ENCODE measurements at regions not wholly inside any gene's neighbourhood (a gene's known extent, or its start where the extent isn't known, plus 50 kb on each side); places are given as distances from the start of the nearest gene placed in this dataset.
"Not testable (repeated sequence)": the region's sequence is repeated elsewhere in the genome, so short reads cannot be mapped to it uniquely, and the experiment has no call there.

- DNase-seq: no peak
Measured at GRCh38 chr11:34793666-34794065, 122.5 kb downstream of the APIP start.

- DNase-seq: no peak
Measured at GRCh38 chr11:34792814-34793258, 123.3 kb downstream of the APIP start.

GRCh38 chr11:34791780-34792542 lies 124.2 kb downstream of the APIP start:
- DNase-seq: no peak

GRCh38 chr11:34790620-34791019 lies 125.6 kb downstream of the APIP start:
- DNase-seq: no peak

- DNase-seq: no peak
Measured at GRCh38 chr11:34789196-34789834, 126.9 kb downstream of the APIP start.

- DNase-seq: no peak
Measured at GRCh38 chr11:34788642-34789041, 127.5 kb downstream of the APIP start.

GRCh38 chr11:34787895-34788294 lies 128.3 kb downstream of the APIP start:
- no peak for DNase-seq

- DNase-seq: no peak
Measured at GRCh38 chr11:34787348-34787747, 128.8 kb downstream of the APIP start.

GRCh38 chr11:34784318-34784841 lies 131.8 kb downstream of the APIP start:
- no peak for DNase-seq

GRCh38 chr11:34783816-34784317 lies 132.3 kb downstream of the APIP start:
- no peak for DNase-seq

- not testable (repeated sequence) for DNase-seq
Measured at GRCh38 chr11:34781826-34782225, 134.4 kb downstream of the APIP start.

- DNase-seq: no peak
Measured at GRCh38 chr11:34775417-34775888, 140.7 kb downstream of the APIP start.

GRCh38 chr11:34774604-34775003 lies 141.6 kb downstream of the APIP start:
- no peak for DNase-seq

GRCh38 chr11:34773826-34774225 lies 142.4 kb downstream of the APIP start:
- DNase-seq: no peak

GRCh38 chr11:34773211-34773610 lies 143.0 kb downstream of the APIP start:
- DNase-seq: no peak

GRCh38 chr11:34770111-34770510 lies 146.1 kb downstream of the APIP start:
- no peak for DNase-seq

- DNase-seq: no peak
Measured at GRCh38 chr11:34769224-34769623, 147.0 kb downstream of the APIP start.

GRCh38 chr11:34762625-34763024 lies 141.7 kb downstream of the EHF start:
- DNase-seq: not testable (repeated sequence)

- no peak for DNase-seq
Measured at GRCh38 chr11:34758262-34758661, 137.4 kb downstream of the EHF start.

- DNase-seq: no peak
Measured at GRCh38 chr11:34757026-34757451, 136.1 kb downstream of the EHF start.

- DNase-seq: no peak
Measured at GRCh38 chr11:34756591-34756990, 135.7 kb downstream of the EHF start.

- no peak for DNase-seq
Measured at GRCh38 chr11:34755671-34756070, 134.8 kb downstream of the EHF start.

- no peak for DNase-seq
Measured at GRCh38 chr11:34754171-34754823, 133.4 kb downstream of the EHF start.
